ENCODE measurements at regions not wholly inside any gene's neighbourhood (a gene's known extent, or its start where the extent isn't known, plus 50 kb on each side); places are given as distances from the start of the nearest gene placed in this dataset.

- TF ChIP-seq CTCF (conservative IDR thresholded peaks at IDR 0.05; ENCODE audit: low read length), result no peak
- no peak for TF ChIP-seq EZH2phosphoT487 (IDR thresholded peaks at IDR 0.05; ENCODE audit: borderline replicate concordance, low read depth, low read length)
Observed at GRCh38 chr6:156509496-156509895, 267.7 kb upstream of the ARID1B start.

All from OCI-LY7 (cell line).